RWPE2 (cell line): ENCODE measurements at regions not wholly inside any gene's neighbourhood (a gene's known extent, or its start where the extent isn't known, plus 50 kb on each side); places are given as distances from the start of the nearest gene placed in this dataset.
"Not testable (repeated sequence)": the region's sequence is repeated elsewhere in the genome, so short reads cannot be mapped to it uniquely, and the experiment has no call there.

Source experiments
- ATAC-seq: fragments of 200-7000 bp; cut with Tn5 transposase; 3 replicates; pipeline ENCODE4 v1.9.1; 2021; ENCODE audit warnings: low read depth
- DNase-seq: peaks from one replicate; pipeline ENCODE4 v3.0.0-alpha.2; 2020; ENCODE audit warnings: low spot score
- H3K27ac ChIP-seq: fragments of 450-650 bp; 2 replicates; pipeline ENCODE4 v1.5.1; 2017; ENCODE audit warnings: mild to moderate bottlenecking; ENCODE audit not compliant: poor library complexity, severe bottlenecking
- H3K27me3 ChIP-seq: fragments of 250-450 bp; sonication (Bioruptor Pico); 2 replicates; pipeline ENCODE4 v1.5.1; 2021; ENCODE audit warnings: mild to moderate bottlenecking, moderate library complexity; ENCODE audit not compliant: insufficient read depth, poor library complexity, severe bottlenecking
- H3K36me3 ChIP-seq: fragments of 250-450 bp; sonication (Bioruptor Pico); 2 replicates; pipeline ENCODE4 v1.5.1; 2020; ENCODE audit warnings: low read depth, mild to moderate bottlenecking, moderate library complexity
- H3K4me1 ChIP-seq: fragments of 250-450 bp; sonication (Bioruptor Pico); 2 replicates; pipeline ENCODE4 v1.5.1; 2021; ENCODE audit warnings: mild to moderate bottlenecking, moderate library complexity; ENCODE audit not compliant: insufficient read depth, poor library complexity, severe bottlenecking
- H3K4me3 ChIP-seq: fragments of 250-450 bp; sonication (Bioruptor Pico); 2 replicates; pipeline ENCODE4 v1.5.1; 2021; ENCODE audit warnings: mild to moderate bottlenecking, moderate library complexity; ENCODE audit not compliant: severe bottlenecking
- H3K9me3 ChIP-seq: fragments of 250-450 bp; sonication (Bioruptor Pico); 2 replicates; pipeline ENCODE4 v1.5.1; 2021; ENCODE audit warnings: mild to moderate bottlenecking, moderate library complexity; ENCODE audit not compliant: severe bottlenecking
- TF ChIP-seq, protein P1 (sequence below): fragments of 450-650 bp; IDR thresholded peaks from one replicate; pipeline ENCODE4 v1.5.1; 2017; ENCODE audit warnings: mild to moderate bottlenecking, moderate library complexity; ENCODE audit not compliant: poor library complexity, severe bottlenecking

- DNase-seq = no peak
- H3K27ac ChIP-seq = no peak overlapping the region
Measured at GRCh38 chr6:113684382-113684901, 172.7 kb upstream of the MARCKS start.

GRCh38 chr6:113686049-113686448 is 171.1 kb upstream of the MARCKS start:
- H3K36me3 ChIP-seq = no peaks in the 10 kb centered on the region
- H3K4me3 ChIP-seq = no peak overlapping the region
- no peaks in the 10 kb centered on the region for H3K27me3 ChIP-seq
- no peak for ATAC-seq
- no peak overlapping the region for H3K27ac ChIP-seq
- H3K4me1 ChIP-seq = peaks cover 17% of the 10 kb centered on the region
- no peaks in the 10 kb centered on the region for H3K9me3 ChIP-seq
- DNase-seq = no peak
- TF ChIP-seq, protein P1, sequence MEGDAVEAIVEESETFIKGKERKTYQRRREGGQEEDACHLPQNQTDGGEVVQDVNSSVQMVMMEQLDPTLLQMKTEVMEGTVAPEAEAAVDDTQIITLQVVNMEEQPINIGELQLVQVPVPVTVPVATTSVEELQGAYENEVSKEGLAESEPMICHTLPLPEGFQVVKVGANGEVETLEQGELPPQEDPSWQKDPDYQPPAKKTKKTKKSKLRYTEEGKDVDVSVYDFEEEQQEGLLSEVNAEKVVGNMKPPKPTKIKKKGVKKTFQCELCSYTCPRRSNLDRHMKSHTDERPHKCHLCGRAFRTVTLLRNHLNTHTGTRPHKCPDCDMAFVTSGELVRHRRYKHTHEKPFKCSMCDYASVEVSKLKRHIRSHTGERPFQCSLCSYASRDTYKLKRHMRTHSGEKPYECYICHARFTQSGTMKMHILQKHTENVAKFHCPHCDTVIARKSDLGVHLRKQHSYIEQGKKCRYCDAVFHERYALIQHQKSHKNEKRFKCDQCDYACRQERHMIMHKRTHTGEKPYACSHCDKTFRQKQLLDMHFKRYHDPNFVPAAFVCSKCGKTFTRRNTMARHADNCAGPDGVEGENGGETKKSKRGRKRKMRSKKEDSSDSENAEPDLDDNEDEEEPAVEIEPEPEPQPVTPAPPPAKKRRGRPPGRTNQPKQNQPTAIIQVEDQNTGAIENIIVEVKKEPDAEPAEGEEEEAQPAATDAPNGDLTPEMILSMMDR = no peak

More at GRCh38 chr6:113684382-113684901, 172.7 kb upstream of the MARCKS start:
- Histone ChIP-seq H3K4me1 (peaks cover 9% of the 10 kb centered on the region), H3K4me3 (no peak overlapping the region), H3K36me3 (no peaks in the 10 kb centered on the region), H3K9me3 (no peaks in the 10 kb centered on the region), H3K27me3 (no peaks in the 10 kb centered on the region)
- TF ChIP-seq, protein P1 = no peak
- peak; percentile 66; the same call in 2 of the 3 replicates for ATAC-seq

GRCh38 chr6:113689620-113690019 is 167.5 kb upstream of the MARCKS start:
- H3K9me3 ChIP-seq, H3K27ac ChIP-seq, H3K4me3 ChIP-seq, ATAC-seq, DNase-seq, H3K36me3 ChIP-seq, H3K27me3 ChIP-seq: not testable (repeated sequence)
- H3K4me1 ChIP-seq = peaks cover 27% of the 10 kb centered on the region
- TF ChIP-seq, protein P1 = peak; percentile 4

- H3K27ac ChIP-seq = no peak overlapping the region
- DNase-seq (no peak), ATAC-seq (peak; percentile 70)
- TF ChIP-seq, protein P1 = no peak
- H3K36me3 ChIP-seq = no peaks in the 10 kb centered on the region
- peaks cover 26% of the 10 kb centered on the region for H3K4me1 ChIP-seq
- no peaks in the 10 kb centered on the region for H3K27me3 ChIP-seq
- no peak overlapping the region for H3K4me3 ChIP-seq
- no peaks in the 10 kb centered on the region for H3K9me3 ChIP-seq
Measured at GRCh38 chr6:113690281-113691259, 166.6 kb upstream of the MARCKS start.

GRCh38 chr6:113691260-113691656 is 165.9 kb upstream of the MARCKS start:
- Histone ChIP-seq H3K36me3 (no peaks in the 10 kb centered on the region), H3K4me1 (peaks cover 26% of the 10 kb centered on the region), H3K27ac (no peak overlapping the region), H3K9me3 (no peaks in the 10 kb centered on the region), H3K27me3 (no peaks in the 10 kb centered on the region), H3K4me3 (no peak overlapping the region)
- no peak for DNase-seq
- ATAC-seq = peak; percentile 30; the same call in 1 of the 3 replicates
- TF ChIP-seq, protein P1 = no peak
